Heart left ventricle (tissue), 16 donors: ENCODE measurements at regions not wholly inside any gene's neighbourhood (a gene's known extent, or its start where the extent isn't known, plus 50 kb on each side); places are given as distances from the start of the nearest gene placed in this dataset.

Experiments
- ATAC-seq, 4 donors: fragments of 200-7000 bp; cut with Tn5 transposase; one replicate each; pipeline ENCODE4 v1.9.1; 2020 to 2022; ENCODE audit warnings: moderate library complexity in 4 of 4, mild to moderate bottlenecking in 3 of 4, moderate number of reproducible peaks in 1 of 4
- DNase-seq, 5 donors: peaks; one replicate each; pipeline ENCODE4 v3.0.0-alpha.2; 2020
- H3K27ac ChIP-seq, 12 donors: fragments of 200-600 bp; sonication (generic) in 4 of 12; one replicate each; pipeline versions ENCODE4 v1.5.0 to v1.8.0; 2016 to 2022; ENCODE audit warnings: mild to moderate bottlenecking in 2 of 12
- H3K27me3 ChIP-seq, 9 donors: fragments of 200-600 bp; sonication (generic) in 2 of 9; one replicate each; pipeline versions ENCODE4 v1.5.1 to v1.8.0; 2016 to 2022; ENCODE audit warnings: mild to moderate bottlenecking in 3 of 9
- H3K36me3 ChIP-seq, 9 donors: fragments of 200-600 bp; sonication (generic) in 2 of 9; one replicate each; pipeline versions ENCODE4 v1.5.0 to v1.8.0; 2018 to 2022; ENCODE audit warnings: mild to moderate bottlenecking in 2 of 9
- H3K4me1 ChIP-seq, 12 donors: fragments of 200-600 bp; sonication (generic) in 4 of 12; one replicate each; pipeline versions ENCODE4 v1.5.0 to v1.8.0; 2016 to 2022; ENCODE audit warnings: mild to moderate bottlenecking in 3 of 12
- H3K4me3 ChIP-seq, 12 donors: fragments of 200-600 bp; sonication (generic) in 4 of 12; one replicate each; pipeline versions ENCODE4 v1.5.0 to v1.8.0; 2017 to 2022; ENCODE audit warnings: mild to moderate bottlenecking in 9 of 12, moderate library complexity in 4 of 12
- H3K9me3 ChIP-seq, 12 donors: fragments of 200-600 bp; sonication (generic) in 4 of 12; one replicate each; pipeline versions ENCODE4 v1.5.0 to v1.8.0; 2016 to 2022; ENCODE audit warnings: mild to moderate bottlenecking in 1 of 12
- CTCF ChIP-seq, 12 donors: fragments of 200-600 bp; sonication (generic) in 4 of 12; IDR thresholded peaks; one replicate each; pipeline versions ENCODE4 v1.5.0 to v1.8.0; 2018 to 2022; ENCODE audit warnings: antibody characterized with exemption in 12 of 12, mild to moderate bottlenecking in 5 of 12
- POLR2A ChIP-seq, 2 donors: fragments of 450-650 bp; IDR thresholded peaks; one replicate each; pipeline ENCODE4 v1.6.1; 2017; ENCODE audit warnings: antibody characterized with exemption in 2 of 2, mild to moderate bottlenecking in 2 of 2, moderate library complexity in 2 of 2
- WGBS, 4 donors: extraction: QIAGEN DNeasy Blood & Tissue Kit in 2 of 4; methylation state at CpG; one replicate each; pipeline versions ENCODE4 v1.1.5 to v1.1.7; 2013 to 2018; 5-methylcytosine and 5-hydroxymethylcytosine counted together
- intact Hi-C, 10 donors: fragments of 100-400 bp; cut with DNase I; formaldehyde crosslinking; loops; one replicate each; pipeline versions ENCODE4 v1.11.1 to v1.14.2; 2022
- donor health status: ischemic (EF 13 %, LVEDD 7.1; RV severe dilation, severe dysfunction).
- donor health status: healthy with polysubstance abuse.
- donor health status: DM: no; HTN: yes; CAD: no.
- donor health status: DM: no; HTN: no; CAD: no.
- donor health status: ischemic (EF 25% LVEDD 6.9; RV normal size, moderate dysfunction).
- donor health status: ischemic (EF 25% LVEDD 5.7; RV mildly dilated, moderate dysfunction).
- donor health status: healthy.
- donor health status: DM: yes; HTN: yes; CAD: no.
- donor health status: ischemic (EF 35%, LVEDD 5.7; RV mildly dilated, moderate dysfunction).
- donor health status: nonischemic (EF 11% LVEDD 7.7; RV severe dilation, severe dysfunction).
- donor health status: DM: yes; HTN: yes; CAD: no.
- donor health status: PGD.
- donor health status: ischemic (EF 29% LVEDD 5.4; RV normal size, mild dysfunction).
- donor health status: nonischemic (EF 23%, LVEDD 6.1; RV moderate dilation, normal function).

GRCh38 chrX:39972340-39972739 lies 125.4 kb downstream of the BCOR start:
- peaks cover 0 to 2% (median 0%) of the 10 kb centered on the region in 9 donors for H3K27me3 ChIP-seq
- peak overlapping the region in 5 of 12 donors; percentile 13 to 51 (median 38) for H3K27ac ChIP-seq
- H3K9me3 ChIP-seq, result peaks cover 0 to 10% (median 0%) of the 10 kb centered on the region in 12 donors
- TF ChIP-seq CTCF (IDR thresholded peaks at IDR 0.05), result no peak
- TF ChIP-seq POLR2A (IDR thresholded peaks at IDR 0.05), result no peak
- H3K4me1 ChIP-seq, result peaks cover 0 to 13% (median 0%) of the 10 kb centered on the region in 12 donors
- DNase-seq (no peak), ATAC-seq (peak in 3 of 4 donors; percentile 35 to 57 (median 45))
- no peak overlapping the region for H3K4me3 ChIP-seq
- intact Hi-C loops, result no loop called here
- WGBS, 4 donors, result 68 to 78% (median 69%) methylated on average over 7 of the region's 7 CpGs
- no peaks in the 10 kb centered on the region for H3K36me3 ChIP-seq

- peaks cover 0 to 12% (median 0%) of the 10 kb centered on the region in 12 donors for H3K4me1 ChIP-seq
- DNase-seq (no peak), ATAC-seq (no peak)
- H3K27ac ChIP-seq, result peak overlapping the region in 3 of 12 donors; percentile 15 to 57 (median 28)
- no peak overlapping the region for H3K4me3 ChIP-seq
- no peak for TF ChIP-seq CTCF (IDR thresholded peaks at IDR 0.05)
- TF ChIP-seq POLR2A (IDR thresholded peaks at IDR 0.05), result no peak
- peaks cover 0 to 2% (median 0%) of the 10 kb centered on the region in 9 donors for H3K27me3 ChIP-seq
- intact Hi-C loops, result no loop called here
- peaks cover 0 to 10% (median 0%) of the 10 kb centered on the region in 12 donors for H3K9me3 ChIP-seq
- no peaks in the 10 kb centered on the region for H3K36me3 ChIP-seq
- WGBS, 4 donors, result 81 to 84% (median 83%) methylated on average over 5 to 8 of the region's 8 CpGs
These were observed 123.9 kb downstream of the BCOR start for GRCh38 chrX:39973810-39974209.

- intact Hi-C loops, result no loop called here
These were observed 123.5 kb downstream of the BCOR start for GRCh38 chrX:39974270-39974669.

More at GRCh38 chrX:39974270-39974669, 123.5 kb downstream of the BCOR start:
- no peaks in the 10 kb centered on the region for H3K36me3 ChIP-seq
- peaks cover 0 to 7% (median 0%) of the 10 kb centered on the region in 12 donors for H3K4me1 ChIP-seq
- 67 to 86% (median 76%) methylated on average over 5 to 6 of the region's 6 CpGs for WGBS, 4 donors
- peak overlapping the region in 2 of 12 donors; percentile 28 to 57 for H3K27ac ChIP-seq
- H3K9me3 ChIP-seq, result peaks cover 0 to 10% (median 0%) of the 10 kb centered on the region in 12 donors
- no peak overlapping the region for H3K4me3 ChIP-seq
- peaks cover 0 to 2% (median 0%) of the 10 kb centered on the region in 9 donors for H3K27me3 ChIP-seq
- TF ChIP-seq POLR2A (IDR thresholded peaks at IDR 0.05), result no peak
- no peak for TF ChIP-seq CTCF (IDR thresholded peaks at IDR 0.05)
- DNase-seq, result no peak
- no peak for ATAC-seq
